ENCODE measurements at regions not wholly inside any gene's neighbourhood (a gene's known extent, or its start where the extent isn't known, plus 50 kb on each side); places are given as distances from the start of the nearest gene placed in this dataset.

DNA sequence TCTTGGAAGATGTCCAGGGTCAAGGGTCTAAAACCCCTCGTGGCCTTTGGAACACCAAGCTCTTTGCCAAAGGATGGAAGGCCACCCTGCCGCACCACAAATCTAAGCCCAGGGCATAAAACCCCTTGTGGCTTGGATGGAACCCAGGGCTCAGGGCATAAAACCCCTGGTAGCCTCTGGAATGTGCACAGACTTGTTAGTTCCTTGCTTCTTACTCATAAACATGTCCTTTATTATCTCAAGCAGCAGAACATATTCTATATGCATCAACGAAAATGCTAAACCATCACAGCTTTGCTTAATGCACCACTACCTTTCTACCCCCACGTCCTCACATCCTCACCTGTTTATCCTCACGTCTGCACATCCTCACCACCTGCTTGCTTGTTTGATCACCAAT lies 998.0 kb downstream of the DSC3 start:
- TF ChIP-seq, protein P1, sequence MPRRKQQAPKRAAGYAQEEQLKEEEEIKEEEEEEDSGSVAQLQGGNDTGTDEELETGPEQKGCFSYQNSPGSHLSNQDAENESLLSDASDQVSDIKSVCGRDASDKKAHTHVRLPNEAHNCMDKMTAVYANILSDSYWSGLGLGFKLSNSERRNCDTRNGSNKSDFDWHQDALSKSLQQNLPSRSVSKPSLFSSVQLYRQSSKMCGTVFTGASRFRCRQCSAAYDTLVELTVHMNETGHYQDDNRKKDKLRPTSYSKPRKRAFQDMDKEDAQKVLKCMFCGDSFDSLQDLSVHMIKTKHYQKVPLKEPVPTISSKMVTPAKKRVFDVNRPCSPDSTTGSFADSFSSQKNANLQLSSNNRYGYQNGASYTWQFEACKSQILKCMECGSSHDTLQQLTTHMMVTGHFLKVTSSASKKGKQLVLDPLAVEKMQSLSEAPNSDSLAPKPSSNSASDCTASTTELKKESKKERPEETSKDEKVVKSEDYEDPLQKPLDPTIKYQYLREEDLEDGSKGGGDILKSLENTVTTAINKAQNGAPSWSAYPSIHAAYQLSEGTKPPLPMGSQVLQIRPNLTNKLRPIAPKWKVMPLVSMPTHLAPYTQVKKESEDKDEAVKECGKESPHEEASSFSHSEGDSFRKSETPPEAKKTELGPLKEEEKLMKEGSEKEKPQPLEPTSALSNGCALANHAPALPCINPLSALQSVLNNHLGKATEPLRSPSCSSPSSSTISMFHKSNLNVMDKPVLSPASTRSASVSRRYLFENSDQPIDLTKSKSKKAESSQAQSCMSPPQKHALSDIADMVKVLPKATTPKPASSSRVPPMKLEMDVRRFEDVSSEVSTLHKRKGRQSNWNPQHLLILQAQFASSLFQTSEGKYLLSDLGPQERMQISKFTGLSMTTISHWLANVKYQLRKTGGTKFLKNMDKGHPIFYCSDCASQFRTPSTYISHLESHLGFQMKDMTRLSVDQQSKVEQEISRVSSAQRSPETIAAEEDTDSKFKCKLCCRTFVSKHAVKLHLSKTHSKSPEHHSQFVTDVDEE (CRISPR knock-in tag; IDR thresholded peaks at IDR 0.05), result no peak
- TF ChIP-seq CSRNP3 (CRISPR knock-in tag; IDR thresholded peaks at IDR 0.05), result no peak
- no peak for TF ChIP-seq TOX (CRISPR knock-in tag; IDR thresholded peaks at IDR 0.05; ENCODE audit: borderline replicate concordance)
- TF ChIP-seq ISL1 (CRISPR knock-in tag; IDR thresholded peaks at IDR 0.05), result no peak
- no peak for TF ChIP-seq ZNF565 (CRISPR knock-in tag; conservative IDR thresholded peaks at IDR 0.05; ENCODE audit: low read depth)
- no peak for TF ChIP-seq TCF4 (CRISPR knock-in tag; IDR thresholded peaks at IDR 0.05; ENCODE audit: borderline replicate concordance)
- TF ChIP-seq CSDC2 (CRISPR knock-in tag; IDR thresholded peaks at IDR 0.05), result no peak
- TF ChIP-seq BACH2 (CRISPR knock-in tag; IDR thresholded peaks at IDR 0.05; ENCODE audit: borderline replicate concordance), result no peak

Data from SK-N-SH treated with all-trans-retinoic acid at 6 μM for 48 hours (cell line).